ENCODE measurements at regions not wholly inside any gene's neighbourhood (a gene's known extent, or its start where the extent isn't known, plus 50 kb on each side); places are given as distances from the start of the nearest gene placed in this dataset.
A peak's percentile ranks its signal among the peaks of the same experiment; 100 is the strongest.
"Not testable (repeated sequence)": the region's sequence is repeated elsewhere in the genome, so short reads cannot be mapped to it uniquely, and the experiment has no call there.

DNA sequence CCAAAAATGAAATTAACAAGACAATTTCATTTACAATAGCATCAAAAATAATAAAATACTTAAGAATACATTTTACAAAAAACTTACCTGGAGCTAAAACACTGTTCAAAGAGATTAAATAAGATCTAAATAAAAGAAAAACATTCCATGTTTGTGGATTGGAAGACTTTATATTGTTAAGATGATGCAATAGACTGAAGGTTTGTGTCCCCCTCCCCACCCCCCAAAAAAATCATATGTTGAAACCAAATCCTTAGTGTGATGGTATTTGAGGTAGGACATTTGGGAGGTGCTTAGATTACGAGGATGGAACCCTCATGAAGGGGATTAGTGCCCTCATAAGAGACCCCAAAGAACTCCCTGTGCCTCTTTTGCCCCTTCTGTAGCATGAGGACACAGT is 117.6 kb downstream of the ZNF467 start:
- Histone ChIP-seq H3K4me3 (ENCODE audit: low read length in 2 of 2) (no peak overlapping the region), H3K4me1 (ENCODE audit: insufficient read depth, low read length) (no peaks in the 10 kb centered on the region), H3K27me3 (ENCODE audit: insufficient read depth, low read length) (no peaks in the 10 kb centered on the region), H3K27ac (ENCODE audit: low read depth, low read length) (no peak overlapping the region), H3K9me3 (ENCODE audit: control insufficient read depth in 1 of 2, low read length in 2 of 2) (no peaks in the 10 kb centered on the region), H3K36me3 (ENCODE audit: insufficient read depth, low read length) (no peaks in the 10 kb centered on the region)
- intact Hi-C loops (cut with micrococcal nuclease), result no loop called here
- Mint-ChIP-seq H3K36me3 (peaks cover 0 to 6% of the 10 kb centered on the region in 2 donors), H3K9me3 (peaks cover 3 to 27% (median 21%) of the 10 kb centered on the region in 8 donors), H3K4me1 (no peaks in the 10 kb centered on the region), H3K27me3 (peaks cover 17 to 27% of the 10 kb centered on the region in 2 donors), H3K27ac (no peak overlapping the region), H3K4me3 (no peak overlapping the region)
- no peak for DNase-seq
- ChIA-PET POLR2A (ENCODE audit: partially characterized antibody) (no interaction called here), CTCF (ENCODE audit: partially characterized antibody) (no interaction called here)

DNA sequence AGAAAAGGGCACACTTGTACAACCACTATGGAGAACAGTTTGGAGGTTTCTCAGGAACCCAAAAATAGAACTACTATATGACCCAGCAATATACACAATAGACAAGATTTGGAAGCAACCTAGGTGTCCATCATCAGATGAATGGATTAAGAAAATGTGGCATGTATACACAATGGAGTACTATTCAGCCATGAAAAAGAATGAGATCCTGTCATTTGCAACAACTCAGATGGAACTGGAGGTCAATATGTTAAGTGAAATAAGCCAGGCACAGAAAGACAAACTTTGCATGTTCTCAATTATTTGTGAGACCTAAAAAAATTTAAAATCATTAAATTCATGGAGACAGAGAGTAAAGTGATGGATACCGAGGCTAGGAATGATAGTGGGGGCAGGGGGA is 118.8 kb downstream of the ZNF467 start:
- Histone ChIP-seq H3K36me3 (ENCODE audit: insufficient read depth, low read length) (no peaks in the 10 kb centered on the region), H3K9me3 (ENCODE audit: control insufficient read depth in 1 of 2, low read length in 2 of 2) (no peaks in the 10 kb centered on the region), H3K4me1 (ENCODE audit: insufficient read depth, low read length) (no peaks in the 10 kb centered on the region), H3K27ac (ENCODE audit: low read depth, low read length) (no peak overlapping the region), H3K27me3 (ENCODE audit: insufficient read depth, low read length) (no peaks in the 10 kb centered on the region), H3K4me3 (ENCODE audit: low read length in 2 of 2) (no peak overlapping the region)
- Mint-ChIP-seq H3K36me3 (peaks cover 0 to 6% of the 10 kb centered on the region in 2 donors), H3K27ac (no peak overlapping the region), H3K4me1 (no peaks in the 10 kb centered on the region), H3K27me3 (peaks cover 14 to 32% of the 10 kb centered on the region in 2 donors), H3K9me3 (peaks cover 3 to 27% (median 21%) of the 10 kb centered on the region in 8 donors), H3K4me3 (no peak overlapping the region)
- ChIA-PET POLR2A (ENCODE audit: partially characterized antibody) (no interaction called here), CTCF (ENCODE audit: partially characterized antibody) (no interaction called here)
- intact Hi-C loops (cut with micrococcal nuclease), result no loop called here
- no peak for DNase-seq

DNA sequence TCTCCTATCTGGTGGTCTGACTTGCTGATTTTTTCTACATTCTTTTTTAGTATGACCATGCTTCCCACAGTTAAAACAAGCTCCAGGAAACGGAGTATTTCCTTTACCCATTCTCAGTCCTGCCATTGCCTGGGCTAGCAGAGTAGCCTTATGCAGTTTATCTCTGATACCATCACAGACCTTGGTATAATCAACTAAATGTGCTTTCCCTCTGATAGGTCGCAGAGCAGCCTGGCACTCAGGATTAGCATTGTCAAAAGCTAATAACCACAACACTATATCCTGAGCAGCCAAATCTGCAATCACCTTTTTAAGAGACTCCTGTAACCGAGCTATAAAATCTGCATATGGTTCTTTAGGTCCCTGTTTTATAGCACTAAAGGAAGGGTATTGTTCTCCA is 123.2 kb downstream of the ZNF467 start:
- POLR2A ChIA-PET (ENCODE audit: partially characterized antibody); H3K27me3 ChIP-seq (ENCODE audit: insufficient read depth, low read length); H3K27ac ChIP-seq (ENCODE audit: low read depth, low read length); intact Hi-C loops (cut with micrococcal nuclease); H3K36me3 ChIP-seq (ENCODE audit: insufficient read depth, low read length); DNase-seq; H3K4me3 ChIP-seq (ENCODE audit: low read length in 2 of 2); H3K4me1 ChIP-seq (ENCODE audit: insufficient read depth, low read length); H3K9me3 ChIP-seq (ENCODE audit: control insufficient read depth in 1 of 2, low read length in 2 of 2); H3K4me1 Mint-ChIP-seq; H3K36me3 Mint-ChIP-seq; H3K27ac Mint-ChIP-seq; H3K4me3 Mint-ChIP-seq: not testable (repeated sequence)
- CTCF ChIA-PET (ENCODE audit: partially characterized antibody), result interaction anchor here (1.5 kb wide), 1 partner anchor 13 kb away, joined by 4 read pairs; no protein-coding TSS in a partner anchor
- peaks cover 25 to 29% of the 10 kb centered on the region in 2 donors for H3K27me3 Mint-ChIP-seq
- peaks cover 3 to 27% (median 21%) of the 10 kb centered on the region in 8 donors for H3K9me3 Mint-ChIP-seq

DNA sequence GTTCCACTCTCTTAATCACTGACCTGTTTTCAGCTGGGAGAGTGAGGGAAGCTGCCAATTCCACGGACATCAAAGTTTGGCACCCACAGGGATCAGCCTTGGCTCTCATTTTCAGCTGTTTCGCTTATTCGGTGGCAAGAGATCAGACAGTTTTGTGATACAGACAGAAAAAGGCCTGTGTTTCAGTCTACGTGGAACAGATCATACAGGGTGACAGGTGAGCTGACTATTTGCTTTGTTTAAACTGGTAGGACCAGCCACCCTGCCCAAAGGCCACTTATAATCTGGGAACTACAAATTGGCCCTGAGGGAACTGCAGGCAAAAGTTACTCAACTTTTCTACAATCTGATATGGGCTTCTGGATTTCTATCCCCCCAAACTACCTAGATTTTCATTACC is 128.6 kb downstream of the ZNF467 start:
- Histone ChIP-seq H3K27me3 (ENCODE audit: insufficient read depth, low read length) (no peaks in the 10 kb centered on the region), H3K27ac (ENCODE audit: low read depth, low read length) (no peak overlapping the region), H3K36me3 (ENCODE audit: insufficient read depth, low read length) (no peaks in the 10 kb centered on the region), H3K4me1 (ENCODE audit: insufficient read depth, low read length) (no peaks in the 10 kb centered on the region), H3K9me3 (ENCODE audit: control insufficient read depth in 1 of 2, low read length in 2 of 2) (no peaks in the 10 kb centered on the region), H3K4me3 (ENCODE audit: low read length in 2 of 2) (no peak overlapping the region)
- H3K36me3 Mint-ChIP-seq, result no peaks in the 10 kb centered on the region
- H3K27me3 Mint-ChIP-seq, result peaks cover 11 to 13% of the 10 kb centered on the region in 2 donors
- H3K9me3 Mint-ChIP-seq, result peaks cover 0 to 3% (median 0%) of the 10 kb centered on the region in 8 donors
- POLR2A ChIA-PET (ENCODE audit: partially characterized antibody), result no interaction called here
- no peak overlapping the region for H3K4me3 Mint-ChIP-seq
- no peaks in the 10 kb centered on the region for H3K4me1 Mint-ChIP-seq
- CTCF ChIA-PET (ENCODE audit: partially characterized antibody), result no interaction called here
- H3K27ac Mint-ChIP-seq, result no peak overlapping the region
- intact Hi-C loops (cut with micrococcal nuclease), result no loop called here
- DNase-seq, result no peak

DNA sequence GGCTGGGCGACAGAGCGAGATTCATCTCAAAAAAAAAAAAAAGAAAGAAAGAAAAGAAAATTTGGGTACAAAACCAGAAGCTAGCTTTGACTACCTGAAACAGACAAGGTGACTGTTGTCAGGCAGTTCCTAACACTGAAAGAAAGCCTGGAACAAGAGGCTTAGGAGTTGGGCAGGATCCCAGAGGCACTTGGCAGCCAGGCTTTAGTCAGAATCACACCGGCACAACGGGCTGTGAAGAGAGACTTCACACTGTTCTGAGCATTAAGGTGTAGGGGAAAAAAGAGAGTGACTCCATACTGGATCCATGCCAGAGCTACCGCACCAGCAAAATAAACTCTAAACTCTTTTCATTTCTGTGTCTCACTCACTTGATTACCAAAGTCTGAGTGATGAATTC is 130.8 kb downstream of the ZNF467 start:
- Mint-ChIP-seq H3K27ac (no peak overlapping the region), H3K4me3 (no peak overlapping the region), H3K4me1 (no peaks in the 10 kb centered on the region), H3K27me3 (peaks cover 3 to 8% of the 10 kb centered on the region in 2 donors), H3K9me3 (peaks cover 0 to 3% (median 0%) of the 10 kb centered on the region in 8 donors), H3K36me3 (no peaks in the 10 kb centered on the region)
- Histone ChIP-seq H3K27me3 (ENCODE audit: insufficient read depth, low read length) (no peaks in the 10 kb centered on the region), H3K36me3 (ENCODE audit: insufficient read depth, low read length) (no peaks in the 10 kb centered on the region), H3K4me3 (ENCODE audit: low read length in 2 of 2) (no peak overlapping the region), H3K4me1 (ENCODE audit: insufficient read depth, low read length) (no peaks in the 10 kb centered on the region), H3K9me3 (ENCODE audit: control insufficient read depth in 1 of 2, low read length in 2 of 2) (no peaks in the 10 kb centered on the region), H3K27ac (ENCODE audit: low read depth, low read length) (no peak overlapping the region)
- ChIA-PET CTCF (ENCODE audit: partially characterized antibody) (interaction anchor here (0.6 kb wide), 1 partner anchor 212 kb away, joined by 3 read pairs; no protein-coding TSS in a partner anchor), POLR2A (ENCODE audit: partially characterized antibody) (no interaction called here)
- intact Hi-C loops (cut with micrococcal nuclease), result no loop called here
- DNase-seq, result no peak

DNA sequence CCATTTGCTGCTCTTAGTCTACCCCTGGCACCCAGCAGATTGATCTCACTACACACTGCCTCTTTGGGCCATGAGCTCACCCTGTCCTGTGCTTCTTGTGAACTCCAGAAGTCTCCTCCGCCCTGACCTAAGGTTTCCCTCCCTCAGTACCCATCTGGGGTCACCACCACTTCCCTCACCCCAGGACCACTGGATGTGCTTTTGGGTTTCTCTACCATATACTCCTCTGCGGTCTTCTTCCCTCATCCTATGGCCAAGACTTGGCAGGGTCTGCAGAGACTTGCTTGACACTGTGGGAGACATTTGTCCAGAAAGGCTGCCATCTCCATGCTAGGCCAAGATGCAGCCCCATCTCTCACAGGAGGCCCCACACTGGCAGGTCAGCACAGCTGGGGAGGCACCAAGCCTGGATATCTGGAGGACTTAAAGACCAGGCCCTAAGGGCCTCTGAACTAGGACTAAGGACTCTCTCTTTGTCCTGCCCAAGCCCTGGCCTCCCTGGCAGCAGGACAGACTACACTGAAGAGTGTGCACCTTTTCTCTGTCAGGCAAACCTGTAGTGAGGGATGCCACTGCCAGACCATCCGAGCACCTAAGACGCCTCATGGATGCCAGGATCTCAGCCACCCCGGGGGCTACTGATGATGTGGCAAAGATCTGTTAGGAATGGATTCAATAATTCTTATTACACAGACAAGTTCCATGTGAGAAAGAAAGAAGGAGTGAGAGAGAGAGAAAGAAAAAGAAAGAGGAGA is 134.6 kb downstream of the ZNF467 start:
- Mint-ChIP-seq H3K4me1 (no peaks in the 10 kb centered on the region), H3K9me3 (peaks cover 0 to 3% (median 0%) of the 10 kb centered on the region in 8 donors), H3K4me3 (no peak overlapping the region), H3K27ac (peak overlapping the region in 2 of 7 donors; percentile 37 to 84), H3K27me3 (peaks cover 11 to 12% of the 10 kb centered on the region in 2 donors), H3K36me3 (no peaks in the 10 kb centered on the region)
- intact Hi-C loops (cut with micrococcal nuclease), result no loop called here
- Histone ChIP-seq H3K4me3 (ENCODE audit: low read length in 2 of 2) (no peak overlapping the region), H3K4me1 (ENCODE audit: insufficient read depth, low read length) (no peaks in the 10 kb centered on the region), H3K27ac (ENCODE audit: low read depth, low read length) (no peak overlapping the region), H3K27me3 (ENCODE audit: insufficient read depth, low read length) (no peaks in the 10 kb centered on the region), H3K36me3 (ENCODE audit: insufficient read depth, low read length) (no peaks in the 10 kb centered on the region), H3K9me3 (ENCODE audit: control insufficient read depth in 1 of 2, low read length in 2 of 2) (no peaks in the 10 kb centered on the region)
- CTCF ChIA-PET (ENCODE audit: partially characterized antibody), result interaction anchor here (1.0 to 2.1 kb wide), 2 partner anchors 13 to 22 kb away, joined by 3 to 7 read pairs; no protein-coding TSS in a partner anchor
- peak in 1 of 5 donors; percentile 13 for DNase-seq
- POLR2A ChIA-PET (ENCODE audit: partially characterized antibody), result no interaction called here

DNA sequence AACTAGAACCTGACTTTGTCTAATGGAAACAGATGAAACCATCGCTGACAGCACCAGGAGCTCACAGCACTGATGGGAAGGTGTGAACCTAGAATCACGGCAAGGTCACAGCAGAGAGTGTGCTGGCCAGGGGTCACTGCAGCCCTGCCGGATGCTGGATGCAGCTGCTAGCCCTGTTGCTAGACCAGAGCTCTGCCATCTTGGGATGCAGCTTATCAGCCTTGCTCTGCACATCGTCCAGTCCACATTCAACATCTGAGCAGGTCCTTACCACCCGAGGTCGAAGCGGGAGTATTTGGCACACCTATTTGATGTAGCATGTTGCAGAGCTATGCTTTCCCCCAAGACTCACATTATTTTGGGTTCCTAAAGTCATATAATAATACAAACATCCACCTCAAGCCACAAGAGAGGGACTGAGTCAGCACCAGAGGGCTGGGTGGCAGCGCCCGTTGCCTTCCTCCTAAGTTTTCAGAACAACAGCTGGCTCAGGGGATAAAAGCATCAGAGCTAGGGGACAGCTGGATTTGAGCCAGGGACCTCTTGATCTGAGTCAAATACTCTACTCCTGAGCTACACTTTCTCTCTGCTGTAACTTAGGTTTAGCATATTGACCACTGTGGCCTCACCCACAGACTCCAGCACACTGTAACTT is 135.3 kb downstream of the ZNF467 start:
- H3K9me3 Mint-ChIP-seq, result peaks cover 0 to 3% (median 0%) of the 10 kb centered on the region in 8 donors
- Histone ChIP-seq H3K9me3 (ENCODE audit: control insufficient read depth in 1 of 2, low read length in 2 of 2) (no peaks in the 10 kb centered on the region), H3K36me3 (ENCODE audit: insufficient read depth, low read length) (no peaks in the 10 kb centered on the region), H3K27me3 (ENCODE audit: insufficient read depth, low read length) (no peaks in the 10 kb centered on the region), H3K27ac (ENCODE audit: low read depth, low read length) (no peak overlapping the region), H3K4me1 (ENCODE audit: insufficient read depth, low read length) (no peaks in the 10 kb centered on the region), H3K4me3 (ENCODE audit: low read length in 2 of 2) (no peak overlapping the region)
- H3K4me3 Mint-ChIP-seq, result no peak overlapping the region
- ChIA-PET POLR2A (ENCODE audit: partially characterized antibody) (no interaction called here), CTCF (ENCODE audit: partially characterized antibody) (interaction anchor here (1.0 to 2.1 kb wide), 2 partner anchors 13 to 23 kb away, joined by 3 to 7 read pairs; no protein-coding TSS in a partner anchor)
- intact Hi-C loops (cut with micrococcal nuclease), result no loop called here
- no peak overlapping the region for H3K27ac Mint-ChIP-seq
- H3K27me3 Mint-ChIP-seq, result peaks cover 11 to 12% of the 10 kb centered on the region in 2 donors
- H3K36me3 Mint-ChIP-seq, result no peaks in the 10 kb centered on the region
- DNase-seq, result peak in 1 of 5 donors; percentile 19
- no peaks in the 10 kb centered on the region for H3K4me1 Mint-ChIP-seq
